PC-9 (cell line): ENCODE measurements at regions not wholly inside any gene's neighbourhood (a gene's known extent, or its start where the extent isn't known, plus 50 kb on each side); places are given as distances from the start of the nearest gene placed in this dataset.

ENCODE experiments used
- BruUV-seq: library from RNA; stranded (reverse); fragments of 400-500 nt; replicated peaks from 2 replicates; lab custom pipeline; 2021; lab: Mats Ljungman, UMichigan
- CTCF ChIA-PET: fragments of 300-600 bp; sonication (Branson Sonifier 250); formaldehyde crosslinking; loops from one replicate; lab custom pipeline; 2022; ENCODE audit warnings: antibody characterized with exemption; lab: Charles Lee
- POLR2A ChIA-PET: fragments of 300-600 bp; sonication (Branson Sonifier 250); formaldehyde crosslinking; loops from one replicate; lab custom pipeline; 2022; ENCODE audit warnings: antibody characterized with exemption; ENCODE audit not compliant: unreplicated experiment; lab: Charles Lee
- DNase-seq, 2 experiments: peaks; one replicate each; pipeline versions ENCODE4 v3.0.0 to v3.0.0-alpha.2; 2015 to 2022; ENCODE audit warnings: mixed read lengths in 1 of 2
- H2AFZ ChIP-seq: fragments of 200-600 bp; sonication (generic); 2 replicates; pipeline ENCODE4 v1.8.1; 2017; ENCODE audit warnings: antibody characterized with exemption
- H3F3A ChIP-seq: fragments of 200-600 bp; sonication (generic); 2 replicates; pipeline ENCODE4 v1.8.1; 2017; ENCODE audit warnings: antibody characterized with exemption, mild to moderate bottlenecking, low read depth; ENCODE audit not compliant: insufficient read depth
- H3K27ac ChIP-seq: fragments of 200-600 bp; sonication (generic); 2 replicates; pipeline ENCODE4 v1.6.1; 2016; ENCODE audit warnings: mixed run types
- H3K27me3 ChIP-seq: fragments of 200-600 bp; sonication (generic); 2 replicates; pipeline ENCODE4 v1.6.1; 2016; ENCODE audit warnings: low read depth, mixed run types; ENCODE audit not compliant: insufficient read depth
- H3K36me3 ChIP-seq: fragments of 200-600 bp; sonication (generic); 2 replicates; pipeline ENCODE4 v1.6.1; 2016; ENCODE audit warnings: low read depth, mixed run types
- H3K4me1 ChIP-seq: fragments of 200-600 bp; sonication (generic); replicated peaks from 2 replicates; pipeline ENCODE4 v1.6.1; 2016; ENCODE audit warnings: mixed run types; ENCODE audit not compliant: insufficient read depth
- H3K4me2 ChIP-seq: fragments of 200-600 bp; sonication (generic); 2 replicates; pipeline ENCODE4 v1.6.1; 2017; ENCODE audit warnings: mixed run types
- H3K4me3 ChIP-seq: fragments of 200-600 bp; sonication (generic); 2 replicates; pipeline ENCODE4 v1.6.1; 2016; ENCODE audit warnings: mixed run types
- H3K79me2 ChIP-seq: fragments of 200-600 bp; sonication (generic); 2 replicates; pipeline ENCODE4 v1.6.1; 2017; ENCODE audit warnings: low read depth, mixed run types
- H3K9me2 ChIP-seq: fragments of 200-600 bp; sonication (generic); 2 replicates; pipeline ENCODE4 v1.8.1; 2017; ENCODE audit warnings: mild to moderate bottlenecking; ENCODE audit not compliant: insufficient read depth
- H3K9me3 ChIP-seq: fragments of 200-600 bp; sonication (generic); 2 replicates; pipeline ENCODE4 v1.8.1; 2016; ENCODE audit warnings: low read depth; ENCODE audit not compliant: insufficient read depth
- H4K20me1 ChIP-seq: fragments of 200-600 bp; sonication (generic); 2 replicates; pipeline ENCODE4 v1.8.1; 2017; ENCODE audit not compliant: insufficient read depth
- EZH2 ChIP-seq: fragments of 200-600 bp; sonication (generic); IDR thresholded peaks from 2 replicates; pipeline ENCODE4 v1.8.0; 2017; ENCODE audit warnings: antibody characterized with exemption, low read depth
- intact Hi-C: fragments of 100-400 bp; cut with micrococcal nuclease; formaldehyde crosslinking; loops from one replicate; pipeline ENCODE4 v1.10.0; 2022; ENCODE audit not compliant: unreplicated experiment
- TF ChIP-seq, protein P1 (sequence below): fragments of 200-600 bp; sonication (generic); conservative IDR thresholded peaks from 2 replicates; pipeline ENCODE4 v1.6.1; 2017; ENCODE audit warnings: mixed run types, antibody characterized with exemption, mild to moderate bottlenecking, moderate library complexity

GRCh38 chr2:220270481-220271070, 643.1 kb downstream of the SLC4A3 start:
- Histone ChIP-seq H3K9me3 (peaks cover 3% of the 10 kb centered on the region), H3K79me2 (no peaks in the 10 kb centered on the region), H3K4me3 (no peak overlapping the region), H3K36me3 (no peaks in the 10 kb centered on the region), H3K4me2 (no peak overlapping the region), H3K9me2 (no peaks in the 10 kb centered on the region), H3K4me1 (peaks cover 25% of the 10 kb centered on the region), H3K27me3 (no peaks in the 10 kb centered on the region), H3F3A (peaks cover 4% of the 10 kb centered on the region; the same call in 1 of the 2 replicates), H2AFZ (no peak overlapping the region), H4K20me1 (no peaks in the 10 kb centered on the region), H3K27ac (no peak overlapping the region)
- no peak for TF ChIP-seq EZH2
- TF ChIP-seq, protein P1, sequence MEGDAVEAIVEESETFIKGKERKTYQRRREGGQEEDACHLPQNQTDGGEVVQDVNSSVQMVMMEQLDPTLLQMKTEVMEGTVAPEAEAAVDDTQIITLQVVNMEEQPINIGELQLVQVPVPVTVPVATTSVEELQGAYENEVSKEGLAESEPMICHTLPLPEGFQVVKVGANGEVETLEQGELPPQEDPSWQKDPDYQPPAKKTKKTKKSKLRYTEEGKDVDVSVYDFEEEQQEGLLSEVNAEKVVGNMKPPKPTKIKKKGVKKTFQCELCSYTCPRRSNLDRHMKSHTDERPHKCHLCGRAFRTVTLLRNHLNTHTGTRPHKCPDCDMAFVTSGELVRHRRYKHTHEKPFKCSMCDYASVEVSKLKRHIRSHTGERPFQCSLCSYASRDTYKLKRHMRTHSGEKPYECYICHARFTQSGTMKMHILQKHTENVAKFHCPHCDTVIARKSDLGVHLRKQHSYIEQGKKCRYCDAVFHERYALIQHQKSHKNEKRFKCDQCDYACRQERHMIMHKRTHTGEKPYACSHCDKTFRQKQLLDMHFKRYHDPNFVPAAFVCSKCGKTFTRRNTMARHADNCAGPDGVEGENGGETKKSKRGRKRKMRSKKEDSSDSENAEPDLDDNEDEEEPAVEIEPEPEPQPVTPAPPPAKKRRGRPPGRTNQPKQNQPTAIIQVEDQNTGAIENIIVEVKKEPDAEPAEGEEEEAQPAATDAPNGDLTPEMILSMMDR: no peak
- no peak for DNase-seq
- ChIA-PET CTCF (no interaction called here), POLR2A (interaction anchor here (0.6 kb wide), 1 partner anchor 416 kb away, joined by 3 read pairs; no protein-coding TSS in a partner anchor)
- no TSS peak for BruUV-seq
- intact Hi-C loops: no loop called here

DNA sequence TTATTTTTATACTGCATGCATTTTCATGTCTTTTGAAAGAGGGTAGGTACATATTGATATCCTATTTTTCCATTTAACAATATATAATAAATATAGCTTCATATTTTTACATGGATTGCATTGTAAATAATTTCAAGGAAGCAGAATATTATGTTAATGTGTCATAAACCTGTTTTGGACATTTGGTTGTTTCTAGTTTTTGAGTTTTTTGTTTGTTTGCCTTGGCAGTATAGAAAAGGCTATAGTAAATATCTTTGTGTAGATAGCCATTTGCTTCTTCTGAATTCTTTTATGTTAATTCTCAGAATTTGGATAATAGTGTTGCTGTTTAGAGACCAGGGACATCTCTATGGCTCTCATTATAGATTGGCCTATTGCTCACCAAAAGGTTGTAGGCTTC, 645.2 kb downstream of the SLC4A3 start:
- no peaks in the 10 kb centered on the region for H3K9me2 ChIP-seq
- no peak for TF ChIP-seq EZH2
- TF ChIP-seq, protein P1: no peak
- intact Hi-C loops: no loop called here
- H3F3A ChIP-seq: peaks cover 4% of the 10 kb centered on the region; the same call in 1 of the 2 replicates
- peaks cover 3% of the 10 kb centered on the region for H3K9me3 ChIP-seq
- H3K27ac ChIP-seq: 0 out of 2 replicates have a peak overlapping the region, but pooled peaks have one; percentile 6
- H3K36me3 ChIP-seq: no peaks in the 10 kb centered on the region
- POLR2A ChIA-PET: interaction anchor here (0.6 kb wide), 1 partner anchor 47 kb away, joined by 4 read pairs; no protein-coding TSS in a partner anchor
- peak in 1 of 2 experiments; percentile 56 for DNase-seq
- no peak overlapping the region for H2AFZ ChIP-seq
- H3K4me2 ChIP-seq: peak overlapping the region; percentile 32
- CTCF ChIA-PET: no interaction called here
- no peaks in the 10 kb centered on the region for H3K79me2 ChIP-seq
- H3K4me1 ChIP-seq: peaks cover 36% of the 10 kb centered on the region
- no peak overlapping the region for H3K4me3 ChIP-seq
- no peaks in the 10 kb centered on the region for H4K20me1 ChIP-seq
- no peaks in the 10 kb centered on the region for H3K27me3 ChIP-seq
- no TSS peak for BruUV-seq

DNA sequence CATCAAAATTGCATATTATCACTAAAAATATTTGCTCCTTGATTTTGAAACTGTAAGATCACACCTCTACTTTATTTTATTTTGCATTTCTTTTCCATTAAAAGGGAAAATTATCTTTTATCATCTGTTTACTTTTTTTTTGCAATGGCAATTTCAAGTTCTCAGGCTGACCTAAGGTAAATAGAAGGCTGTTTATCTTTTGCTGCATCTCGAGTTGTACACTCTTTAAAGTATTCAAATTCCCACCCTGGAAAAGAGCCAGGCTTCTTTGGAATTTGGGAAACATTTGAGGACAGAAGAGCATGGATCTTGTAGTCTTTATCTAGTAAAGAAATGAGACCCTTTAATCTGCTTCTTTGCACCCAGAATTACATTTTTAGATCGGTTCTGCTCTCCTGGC, 645.7 kb downstream of the SLC4A3 start:
- TF ChIP-seq, protein P1: no peak
- no peak for TF ChIP-seq EZH2
- peaks cover 40% of the 10 kb centered on the region for H3K4me1 ChIP-seq
- H3K27me3 ChIP-seq: no peaks in the 10 kb centered on the region
- no peaks in the 10 kb centered on the region for H3K79me2 ChIP-seq
- BruUV-seq: no TSS peak
- CTCF ChIA-PET: no interaction called here
- no peaks in the 10 kb centered on the region for H4K20me1 ChIP-seq
- peaks cover 4% of the 10 kb centered on the region; the same call in 1 of the 2 replicates for H3F3A ChIP-seq
- DNase-seq: peak in 1 of 2 experiments; percentile 53
- H3K9me3 ChIP-seq: peaks cover 3% of the 10 kb centered on the region
- H2AFZ ChIP-seq: no peak overlapping the region
- intact Hi-C loops: no loop called here
- H3K4me2 ChIP-seq: peak overlapping the region; percentile 32
- H3K9me2 ChIP-seq: no peaks in the 10 kb centered on the region
- H3K4me3 ChIP-seq: no peak overlapping the region
- POLR2A ChIA-PET: interaction anchor here (0.6 kb wide), 1 partner anchor 47 kb away, joined by 4 read pairs; no protein-coding TSS in a partner anchor
- H3K36me3 ChIP-seq: 0 out of 2 replicates have a peak, but pooled peaks cover under 1% of the 10 kb centered on the region
- H3K27ac ChIP-seq: 0 out of 2 replicates have a peak overlapping the region, but pooled peaks have one; percentile 6
